Gastroesophageal sphincter (tissue), 4 donors: ENCODE measurements at regions not wholly inside any gene's neighbourhood (a gene's known extent, or its start where the extent isn't known, plus 50 kb on each side); places are given as distances from the start of the nearest gene placed in this dataset.

ENCODE experiments used
- ATAC-seq: fragments of 150-250 bp; one replicate; pipeline ENCODE4 v1.9.1; 2016; ENCODE audit warnings: mild to moderate bottlenecking, moderate library complexity
- H3K27ac ChIP-seq, 4 donors: fragments of 200-600 bp; sonication (generic) in 3 of 4; 1 replicate in 3 of 4; 2 replicates in 1 of 4; pipeline ENCODE4 v1.5.1; 2016 to 2019
- H3K27me3 ChIP-seq: fragments of 200-600 bp; sonication (generic); one replicate; pipeline ENCODE4 v1.5.1; 2019
- H3K36me3 ChIP-seq, 2 donors: fragments of 200-600 bp; sonication (generic); one replicate each; pipeline ENCODE4 v1.5.1; 2019; ENCODE audit warnings: control low read depth in 1 of 2
- H3K4me1 ChIP-seq, 3 donors: fragments of 200-600 bp; sonication (generic); 1 replicate in 2 of 3; 2 replicates in 1 of 3; pipeline ENCODE4 v1.5.1; 2016 to 2019; ENCODE audit warnings: control low read depth in 2 of 3
- H3K4me3 ChIP-seq, 2 donors: fragments of 200-600 bp; sonication (generic); one replicate each; pipeline ENCODE4 v1.5.1; 2019; ENCODE audit warnings: mild to moderate bottlenecking in 1 of 2, moderate library complexity in 1 of 2
- H3K9me3 ChIP-seq, 3 donors: fragments of 200-600 bp; sonication (generic); one replicate each; pipeline ENCODE4 v1.5.1; 2017 to 2019; ENCODE audit warnings: control low read depth in 2 of 3
- EP300 ChIP-seq: sonication (generic); formaldehyde crosslinking; IDR thresholded peaks from one replicate; pipeline ENCODE4 v1.6.1; 2017; ENCODE audit warnings: antibody characterized with exemption, mild to moderate bottlenecking
- POLR2A ChIP-seq, 2 donors: fragments of 450-650 bp; IDR thresholded peaks; one replicate each; pipeline ENCODE4 v1.6.1; 2017; ENCODE audit warnings: antibody characterized with exemption in 2 of 2, mild to moderate bottlenecking in 2 of 2, moderate library complexity in 1 of 2
- POLR2AphosphoS5 ChIP-seq: sonication (generic); formaldehyde crosslinking; IDR thresholded peaks from one replicate; pipeline ENCODE4 v1.6.1; 2017; ENCODE audit warnings: antibody characterized with exemption
- WGBS, 2 donors: methylation state at CpG; one replicate each; pipeline ENCODE4 v1.1.5; 2018; ENCODE audit warnings: low coverage in 1 of 2; 5-methylcytosine and 5-hydroxymethylcytosine counted together
- TF ChIP-seq, protein P1 (sequence below), 4 experiments: fragments of 200-600 bp in 2 of 4; fragments of 450-650 bp in 2 of 4; sonication (generic) in 1 of 4; IDR thresholded peaks; one replicate each; pipeline ENCODE4 v1.5.1; 2017 to 2019; ENCODE audit warnings: antibody characterized with exemption in 4 of 4, mild to moderate bottlenecking in 2 of 4, moderate library complexity in 2 of 4

DNA sequence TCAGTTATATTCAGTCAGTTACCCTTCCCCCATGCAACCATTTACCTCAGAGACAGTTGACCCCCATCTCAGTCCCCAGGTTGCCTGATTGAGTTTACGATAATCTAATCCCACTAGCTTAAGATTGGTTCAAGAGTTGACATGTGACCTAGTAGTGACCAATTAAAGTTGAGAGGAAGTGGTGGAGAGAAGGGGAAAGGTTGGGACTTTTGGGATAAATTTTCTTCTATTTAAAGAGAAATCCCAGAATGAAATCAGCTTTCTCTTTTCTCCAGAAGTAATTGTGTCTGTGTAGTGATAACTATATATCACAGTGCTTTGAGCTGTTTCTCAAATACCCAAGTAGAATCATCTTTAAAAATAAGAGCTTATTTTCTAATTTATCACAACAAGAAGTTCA, 396.7 kb upstream of the CLINT1 start:
- no peaks in the 10 kb centered on the region for H3K9me3 ChIP-seq
- H3K4me3 ChIP-seq = no peak overlapping the region
- H3K27me3 ChIP-seq = no peaks in the 10 kb centered on the region
- 100% methylated on average over 1 of the region's 1 CpG for WGBS, 2 donors
- H3K36me3 ChIP-seq = no peaks in the 10 kb centered on the region
- H3K4me1 ChIP-seq = no peaks in the 10 kb centered on the region
- ATAC-seq = no peak
- TF ChIP-seq POLR2A (IDR thresholded peaks at IDR 0.05) (no peak), EP300 (no peak), POLR2AphosphoS5 (no peak)
- H3K27ac ChIP-seq = no peak overlapping the region

DNA sequence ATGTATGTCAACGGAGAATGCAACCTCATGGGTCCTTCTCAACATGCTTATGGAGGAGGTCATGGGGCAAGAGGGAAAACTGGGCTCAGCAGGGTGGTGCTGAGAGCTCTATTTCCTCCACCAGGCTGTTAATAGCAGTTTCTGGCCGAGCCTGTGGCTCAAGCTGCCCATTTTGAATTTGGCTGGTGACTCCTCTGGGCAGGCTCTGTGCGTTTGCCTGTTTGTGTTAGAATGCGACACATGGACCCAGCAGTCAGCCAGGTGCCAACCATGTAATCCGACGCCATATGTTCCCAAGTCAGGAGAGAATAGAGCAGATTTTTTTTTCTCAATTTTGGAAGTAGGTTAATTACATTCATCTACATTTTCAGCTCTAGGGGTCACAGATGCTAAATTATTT, 387.7 kb upstream of the CLINT1 start:
- no peak overlapping the region for H3K4me3 ChIP-seq
- no peaks in the 10 kb centered on the region for H3K36me3 ChIP-seq
- no peak overlapping the region for H3K27ac ChIP-seq
- H3K9me3 ChIP-seq = no peaks in the 10 kb centered on the region
- TF ChIP-seq, protein P1, sequence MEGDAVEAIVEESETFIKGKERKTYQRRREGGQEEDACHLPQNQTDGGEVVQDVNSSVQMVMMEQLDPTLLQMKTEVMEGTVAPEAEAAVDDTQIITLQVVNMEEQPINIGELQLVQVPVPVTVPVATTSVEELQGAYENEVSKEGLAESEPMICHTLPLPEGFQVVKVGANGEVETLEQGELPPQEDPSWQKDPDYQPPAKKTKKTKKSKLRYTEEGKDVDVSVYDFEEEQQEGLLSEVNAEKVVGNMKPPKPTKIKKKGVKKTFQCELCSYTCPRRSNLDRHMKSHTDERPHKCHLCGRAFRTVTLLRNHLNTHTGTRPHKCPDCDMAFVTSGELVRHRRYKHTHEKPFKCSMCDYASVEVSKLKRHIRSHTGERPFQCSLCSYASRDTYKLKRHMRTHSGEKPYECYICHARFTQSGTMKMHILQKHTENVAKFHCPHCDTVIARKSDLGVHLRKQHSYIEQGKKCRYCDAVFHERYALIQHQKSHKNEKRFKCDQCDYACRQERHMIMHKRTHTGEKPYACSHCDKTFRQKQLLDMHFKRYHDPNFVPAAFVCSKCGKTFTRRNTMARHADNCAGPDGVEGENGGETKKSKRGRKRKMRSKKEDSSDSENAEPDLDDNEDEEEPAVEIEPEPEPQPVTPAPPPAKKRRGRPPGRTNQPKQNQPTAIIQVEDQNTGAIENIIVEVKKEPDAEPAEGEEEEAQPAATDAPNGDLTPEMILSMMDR (IDR thresholded peaks at IDR 0.05) = no peak
- TF ChIP-seq POLR2AphosphoS5 (no peak), EP300 (no peak), POLR2A (IDR thresholded peaks at IDR 0.05) (no peak)
- H3K4me1 ChIP-seq = no peaks in the 10 kb centered on the region
- no peaks in the 10 kb centered on the region for H3K27me3 ChIP-seq
- WGBS, 2 donors = 45 to 71% methylated on average over 3 to 5 of the region's 6 CpGs
- no peak for ATAC-seq

DNA sequence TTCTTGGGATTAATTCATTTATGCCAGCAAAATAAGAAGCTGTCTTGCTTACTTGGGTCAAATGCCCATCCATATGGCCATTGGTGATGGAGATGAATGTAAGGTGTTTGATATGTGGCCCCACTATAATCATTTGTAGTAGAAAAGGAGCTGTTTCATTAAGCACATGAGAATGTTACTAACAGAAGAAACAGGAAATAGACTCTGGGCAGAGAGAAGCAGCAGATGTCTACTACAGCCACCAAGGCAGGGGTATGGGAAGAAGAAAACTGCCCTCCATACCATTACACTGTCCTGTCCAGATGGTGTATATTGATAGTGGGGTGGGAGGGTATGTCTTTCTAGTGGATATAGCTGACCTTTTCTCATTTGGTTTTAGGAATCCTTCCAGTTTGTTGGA, 386.6 kb upstream of the CLINT1 start:
- no peaks in the 10 kb centered on the region for H3K9me3 ChIP-seq
- ATAC-seq = no peak
- no peak overlapping the region for H3K4me3 ChIP-seq
- no peaks in the 10 kb centered on the region for H3K36me3 ChIP-seq
- no peak for TF ChIP-seq POLR2A (IDR thresholded peaks at IDR 0.05)
- no peak overlapping the region for H3K27ac ChIP-seq
- H3K27me3 ChIP-seq = no peaks in the 10 kb centered on the region
- H3K4me1 ChIP-seq = no peaks in the 10 kb centered on the region

DNA sequence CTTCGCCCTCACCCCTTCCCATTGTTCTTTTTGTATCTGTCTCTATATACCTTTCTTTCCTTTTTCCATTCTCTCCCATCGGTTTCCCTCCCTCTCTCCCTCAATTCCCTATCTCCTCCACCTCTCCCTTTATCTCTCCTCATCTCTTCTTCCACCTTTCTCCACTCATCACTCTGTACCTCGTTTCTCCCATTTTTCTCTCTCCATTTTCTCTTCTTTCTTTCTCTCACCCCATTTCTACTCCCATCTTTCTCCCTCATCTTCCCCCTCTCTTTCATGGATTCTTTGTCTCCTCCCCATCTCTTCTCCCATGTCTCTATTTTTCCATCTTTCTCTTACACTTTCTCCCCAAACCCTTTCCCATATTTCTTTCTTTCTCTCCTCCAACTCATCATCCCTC, 385.9 kb upstream of the CLINT1 start:
- no peak overlapping the region for H3K27ac ChIP-seq
- no peaks in the 10 kb centered on the region for H3K4me1 ChIP-seq
- WGBS, 2 donors = 84 to 94% methylated on average over 2 to 3 of the region's 3 CpGs
- H3K9me3 ChIP-seq = no peaks in the 10 kb centered on the region
- ATAC-seq = no peak
- no peak overlapping the region for H3K4me3 ChIP-seq
- H3K27me3 ChIP-seq = no peaks in the 10 kb centered on the region
- TF ChIP-seq, protein P1 (IDR thresholded peaks at IDR 0.05) = no peak
- TF ChIP-seq EP300 (no peak), POLR2AphosphoS5 (no peak), POLR2A (IDR thresholded peaks at IDR 0.05) (no peak)
- no peaks in the 10 kb centered on the region for H3K36me3 ChIP-seq

DNA sequence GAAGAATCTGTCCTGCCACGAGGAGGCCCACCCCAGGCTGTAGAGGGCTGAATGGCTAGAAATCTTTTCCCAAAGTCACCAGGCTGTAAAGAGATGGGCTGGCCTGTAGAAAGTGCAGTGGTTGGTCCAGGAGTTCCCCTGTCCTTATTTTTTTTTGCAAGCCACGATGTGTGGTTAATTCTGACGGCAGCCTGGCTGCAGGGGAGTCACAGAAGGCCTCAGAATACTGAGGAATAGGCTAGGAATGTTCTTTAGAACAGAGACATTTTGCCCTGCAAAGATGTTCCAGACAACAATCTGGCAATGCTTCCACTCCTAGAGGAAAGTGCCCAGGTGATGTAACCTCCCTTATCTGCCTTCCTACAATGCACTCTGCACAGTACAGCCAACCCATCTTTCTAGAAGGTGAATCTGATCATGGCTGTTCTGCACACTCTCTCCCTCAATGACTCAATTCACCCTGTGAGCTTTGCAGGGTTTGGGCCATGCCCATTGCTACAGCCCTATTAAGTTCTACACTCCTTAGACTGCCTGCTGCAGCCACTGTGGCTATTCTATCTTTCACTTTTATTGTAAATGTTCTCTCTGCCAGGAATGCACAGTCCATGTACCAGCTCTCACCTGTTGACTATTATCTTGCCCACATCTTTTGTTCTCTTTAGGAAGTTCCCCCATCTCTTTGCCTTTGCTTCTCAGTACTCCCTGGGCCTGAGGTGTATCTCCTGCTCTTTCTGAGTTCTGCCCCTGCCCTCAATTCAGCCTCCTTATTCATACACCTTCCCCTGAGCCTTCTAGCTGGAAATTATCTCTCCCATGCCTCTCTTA, 377.8 kb upstream of the CLINT1 start:
- no peak for ATAC-seq
- no peaks in the 10 kb centered on the region for H3K9me3 ChIP-seq
- H3K27ac ChIP-seq = no peak overlapping the region
- TF ChIP-seq POLR2A (IDR thresholded peaks at IDR 0.05) (no peak), EP300 (no peak), POLR2AphosphoS5 (no peak)
- TF ChIP-seq, protein P1 (IDR thresholded peaks at IDR 0.05) = no peak
- H3K4me3 ChIP-seq = no peak overlapping the region
- no peaks in the 10 kb centered on the region for H3K27me3 ChIP-seq
- no peaks in the 10 kb centered on the region for H3K4me1 ChIP-seq
- H3K36me3 ChIP-seq = no peaks in the 10 kb centered on the region
- WGBS, 2 donors = 50 to 86% methylated on average over 1 to 3 of the region's 3 CpGs

DNA sequence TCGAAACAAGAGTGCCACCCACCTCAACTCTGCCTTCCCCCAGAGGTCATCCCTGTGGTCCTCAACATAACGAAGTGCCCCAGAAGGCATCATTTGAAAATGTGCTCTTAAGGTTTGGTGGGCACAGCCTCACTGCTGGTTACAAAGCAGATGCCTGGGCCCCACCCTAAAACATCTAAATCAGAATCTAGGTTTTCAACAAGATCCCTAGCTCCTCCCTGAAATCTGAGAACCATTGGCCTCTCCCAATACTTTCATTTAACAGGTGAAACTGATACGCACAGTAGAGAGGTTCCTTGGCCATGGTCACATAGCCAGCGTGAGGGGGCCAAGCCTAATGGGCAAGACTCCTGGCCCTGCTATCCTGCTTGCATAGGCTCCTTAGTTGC, 376.2 kb upstream of the CLINT1 start:
- H3K4me1 ChIP-seq = no peaks in the 10 kb centered on the region
- H3K4me3 ChIP-seq = no peak overlapping the region
- no peak for ATAC-seq
- H3K27me3 ChIP-seq = no peaks in the 10 kb centered on the region
- H3K36me3 ChIP-seq = no peaks in the 10 kb centered on the region
- 87 to 94% methylated on average over 2 of the region's 4 CpGs for whole genome bisulfite sequencing, 2 donors
- TF ChIP-seq EP300 (no peak), POLR2A (IDR thresholded peaks at IDR 0.05) (no peak), POLR2AphosphoS5 (no peak)
- TF ChIP-seq, protein P1 (IDR thresholded peaks at IDR 0.05) = no peak
- H3K9me3 ChIP-seq = no peaks in the 10 kb centered on the region
- no peak overlapping the region for H3K27ac ChIP-seq
